SK-N-SH (cell line): ENCODE measurements at regions not wholly inside any gene's neighbourhood (a gene's known extent, or its start where the extent isn't known, plus 50 kb on each side); places are given as distances from the start of the nearest gene placed in this dataset.

Source experiments
- FOXJ3 ChIP-seq: sonication (generic); formaldehyde crosslinking; IDR thresholded peaks from 2 replicates; pipeline ENCODE4 v1.5.1; 2020; ENCODE audit warnings: mild to moderate bottlenecking, missing genetic modification reagents
- JUND ChIP-seq: IDR thresholded peaks from 2 replicates; pipeline ENCODE4 v1.4.0; 2012
- MEF2A ChIP-seq: IDR thresholded peaks from 2 replicates; pipeline ENCODE4 v1.4.0; 2012; ENCODE audit warnings: low read depth, borderline replicate concordance
- SIN3A ChIP-seq: IDR thresholded peaks from 2 replicates; pipeline ENCODE4 v1.6.1; 2012; ENCODE audit warnings: low read depth, mild to moderate bottlenecking, low read length, moderate library complexity, borderline replicate concordance
- TEAD4 ChIP-seq: IDR thresholded peaks from 2 replicates; pipeline ENCODE4 v1.4.0; 2012; ENCODE audit warnings: mild to moderate bottlenecking, borderline replicate concordance; ENCODE audit not compliant: insufficient read depth

DNA sequence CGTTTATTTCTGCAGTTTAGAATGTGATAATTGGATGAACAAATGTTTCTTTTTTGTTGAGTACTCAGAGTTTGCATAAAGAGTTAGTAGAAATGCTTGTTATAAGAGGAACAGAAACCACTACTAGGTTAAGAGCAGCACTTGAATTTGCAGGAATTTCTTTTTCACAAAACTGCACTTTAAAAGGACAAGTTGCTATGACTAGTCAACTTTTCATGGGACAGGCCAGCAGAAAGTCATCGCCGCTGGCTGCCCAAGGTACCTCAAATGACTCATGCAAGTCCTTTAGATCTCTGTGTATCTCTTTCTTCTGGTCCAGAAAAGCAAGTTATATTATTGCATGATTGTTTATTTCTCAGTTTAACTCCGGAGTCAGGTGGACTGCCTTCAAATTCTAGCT is 97.3 kb upstream of the HMHB1 start:
- TF ChIP-seq JUND = no peak
- no peak for TF ChIP-seq FOXJ3 (CRISPR knock-in tag)
- no peak for TF ChIP-seq MEF2A
- TF ChIP-seq TEAD4 = no peak
- no peak for TF ChIP-seq SIN3A
